ENCODE measurements at regions not wholly inside any gene's neighbourhood (a gene's known extent, or its start where the extent isn't known, plus 50 kb on each side); places are given as distances from the start of the nearest gene placed in this dataset.
"Not testable (repeated sequence)": the region's sequence is repeated elsewhere in the genome, so short reads cannot be mapped to it uniquely, and the experiment has no call there.

DNA sequence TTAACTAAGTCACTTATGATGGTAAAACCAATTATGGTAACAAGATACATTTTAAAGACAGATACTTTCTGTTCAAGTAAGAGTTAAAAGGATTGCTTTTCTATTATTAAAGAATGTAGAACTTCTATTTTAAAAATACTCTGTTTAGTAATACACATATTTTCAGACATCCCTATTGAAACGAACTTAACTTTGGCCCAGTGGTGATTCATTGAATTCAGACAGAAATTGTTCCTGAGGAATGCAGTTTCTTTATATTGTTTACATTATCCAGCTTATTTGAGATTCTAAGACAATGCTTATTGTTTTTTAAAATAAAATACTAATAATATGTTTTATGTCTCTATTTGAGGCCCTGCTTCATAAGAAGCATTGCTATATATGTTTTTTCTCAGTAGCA lies 816.4 kb downstream of the SEMA5A start:
- no peak overlapping the region for H3K4me3 ChIP-seq (replicated peaks; ENCODE audit: low read depth, low read length)
- TF ChIP-seq, protein P1, sequence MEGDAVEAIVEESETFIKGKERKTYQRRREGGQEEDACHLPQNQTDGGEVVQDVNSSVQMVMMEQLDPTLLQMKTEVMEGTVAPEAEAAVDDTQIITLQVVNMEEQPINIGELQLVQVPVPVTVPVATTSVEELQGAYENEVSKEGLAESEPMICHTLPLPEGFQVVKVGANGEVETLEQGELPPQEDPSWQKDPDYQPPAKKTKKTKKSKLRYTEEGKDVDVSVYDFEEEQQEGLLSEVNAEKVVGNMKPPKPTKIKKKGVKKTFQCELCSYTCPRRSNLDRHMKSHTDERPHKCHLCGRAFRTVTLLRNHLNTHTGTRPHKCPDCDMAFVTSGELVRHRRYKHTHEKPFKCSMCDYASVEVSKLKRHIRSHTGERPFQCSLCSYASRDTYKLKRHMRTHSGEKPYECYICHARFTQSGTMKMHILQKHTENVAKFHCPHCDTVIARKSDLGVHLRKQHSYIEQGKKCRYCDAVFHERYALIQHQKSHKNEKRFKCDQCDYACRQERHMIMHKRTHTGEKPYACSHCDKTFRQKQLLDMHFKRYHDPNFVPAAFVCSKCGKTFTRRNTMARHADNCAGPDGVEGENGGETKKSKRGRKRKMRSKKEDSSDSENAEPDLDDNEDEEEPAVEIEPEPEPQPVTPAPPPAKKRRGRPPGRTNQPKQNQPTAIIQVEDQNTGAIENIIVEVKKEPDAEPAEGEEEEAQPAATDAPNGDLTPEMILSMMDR (IDR thresholded peaks at IDR 0.05; ENCODE audit: low read length, missing control alignments): no peak
- peak; percentile 51 for DNase-seq (ENCODE audit: low read depth)

DNA sequence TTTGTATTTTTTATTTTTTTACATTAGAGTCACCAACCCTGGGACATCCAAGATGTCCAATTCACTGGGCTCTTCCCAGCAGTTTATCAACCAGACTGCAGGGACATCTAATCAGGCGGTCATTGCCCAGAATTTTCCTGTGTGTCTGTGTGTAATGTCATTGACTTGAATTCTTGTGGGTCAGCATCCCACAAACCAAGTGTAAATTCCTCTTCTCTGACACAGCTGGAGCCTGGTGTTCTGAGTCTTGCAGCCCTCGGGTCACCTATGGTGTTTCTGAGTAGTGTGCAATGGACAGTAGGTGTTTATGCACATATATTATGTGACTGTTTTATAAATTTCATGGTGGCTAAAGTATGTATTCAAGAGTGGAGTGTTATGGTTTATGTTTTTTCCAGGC lies 815.7 kb downstream of the SEMA5A start:
- no peak overlapping the region for H3K4me3 ChIP-seq (replicated peaks; ENCODE audit: low read depth, low read length)
- TF ChIP-seq, protein P1 (IDR thresholded peaks at IDR 0.05; ENCODE audit: low read length, missing control alignments): no peak
- DNase-seq (ENCODE audit: low read depth): peak; percentile 38

- not testable (repeated sequence) for H3K4me3 ChIP-seq (replicated peaks; ENCODE audit: low read depth, low read length); DNase-seq (ENCODE audit: low read depth)
Measured at GRCh38 chr5:8731110-8731509, 814.8 kb downstream of the SEMA5A start.

- H3K4me3 ChIP-seq (replicated peaks; ENCODE audit: low read depth, low read length): no peak overlapping the region
- TF ChIP-seq, protein P1 (IDR thresholded peaks at IDR 0.05; ENCODE audit: low read length, missing control alignments): no peak
- no peak for DNase-seq (ENCODE audit: low read depth)
Measured at GRCh38 chr5:8740595-8740994, 805.3 kb downstream of the SEMA5A start.

- no peak for DNase-seq (ENCODE audit: low read depth)
- H3K4me3 ChIP-seq (replicated peaks; ENCODE audit: low read depth, low read length): no peak overlapping the region
- TF ChIP-seq, protein P1 (IDR thresholded peaks at IDR 0.05; ENCODE audit: low read length, missing control alignments): no peak
Measured at GRCh38 chr5:8749556-8749955, 796.3 kb downstream of the SEMA5A start.

GRCh38 chr5:8750100-8750499 lies 795.8 kb downstream of the SEMA5A start:
- H3K4me3 ChIP-seq (replicated peaks; ENCODE audit: low read depth, low read length): no peak overlapping the region
- peak; percentile 18 for DNase-seq (ENCODE audit: low read depth)
- TF ChIP-seq, protein P1 (IDR thresholded peaks at IDR 0.05; ENCODE audit: low read length, missing control alignments): no peak

GRCh38 chr5:8751971-8752370 lies 793.9 kb downstream of the SEMA5A start:
- DNase-seq (ENCODE audit: low read depth): no peak
- TF ChIP-seq, protein P1 (IDR thresholded peaks at IDR 0.05; ENCODE audit: low read length, missing control alignments): no peak
- H3K4me3 ChIP-seq (replicated peaks; ENCODE audit: low read depth, low read length): no peak overlapping the region

Measured in fibroblast of pulmonary artery (primary cell).